GOT3 (cell line): ENCODE measurements at regions not wholly inside any gene's neighbourhood (a gene's known extent, or its start where the extent isn't known, plus 50 kb on each side); places are given as distances from the start of the nearest gene placed in this dataset.
"Not testable (repeated sequence)": the region's sequence is repeated elsewhere in the genome, so short reads cannot be mapped to it uniquely, and the experiment has no call there.

Experiments
- DNase-seq: peaks from one replicate; lab custom pipeline; 2025; ENCODE audit warnings: mixed read lengths; lab: John Stamatoyannopoulos, UW

GRCh38 chr5:163878490-163878889, 373.1 kb downstream of the MAT2B start:
- DNase-seq: no peak

- no peak for DNase-seq
Observed at GRCh38 chr5:163880302-163880701, 374.9 kb downstream of the MAT2B start.

- no peak for DNase-seq
Observed at GRCh38 chr5:163885117-163885516, 379.7 kb downstream of the MAT2B start.

- no peak for DNase-seq
Observed at GRCh38 chr5:163887854-163888253, 382.4 kb downstream of the MAT2B start.

- no peak for DNase-seq
Observed at GRCh38 chr5:163888366-163888765, 382.9 kb downstream of the MAT2B start.

GRCh38 chr5:163889369-163889768, 383.9 kb downstream of the MAT2B start:
- DNase-seq: no peak

GRCh38 chr5:163890261-163890660, 384.8 kb downstream of the MAT2B start:
- DNase-seq: no peak

GRCh38 chr5:163893281-163893680, 387.9 kb downstream of the MAT2B start:
- DNase-seq: no peak

GRCh38 chr5:163894645-163895044, 389.2 kb downstream of the MAT2B start:
- DNase-seq: no peak

GRCh38 chr5:163898873-163899272, 393.5 kb downstream of the MAT2B start:
- DNase-seq: no peak

- DNase-seq: not testable (repeated sequence)
Observed at GRCh38 chr5:163907783-163908182, 402.4 kb downstream of the MAT2B start.

GRCh38 chr5:163908253-163908652, 402.8 kb downstream of the MAT2B start:
- no peak for DNase-seq

- no peak for DNase-seq
Observed at GRCh38 chr5:163910226-163910625, 404.8 kb downstream of the MAT2B start.

- no peak for DNase-seq
Observed at GRCh38 chr5:163912046-163912445, 406.6 kb downstream of the MAT2B start.

GRCh38 chr5:163913548-163913947, 408.1 kb downstream of the MAT2B start:
- no peak for DNase-seq

- DNase-seq: no peak
Observed at GRCh38 chr5:163914910-163915309, 409.5 kb downstream of the MAT2B start.

GRCh38 chr5:163915481-163915961, 410.1 kb downstream of the MAT2B start:
- DNase-seq: no peak

GRCh38 chr5:163916376-163916775, 411.0 kb downstream of the MAT2B start:
- DNase-seq: no peak

GRCh38 chr5:163916861-163917260, 411.4 kb downstream of the MAT2B start:
- DNase-seq: no peak

- DNase-seq: no peak
Observed at GRCh38 chr5:163917747-163918146, 412.3 kb downstream of the MAT2B start.

GRCh38 chr5:163934990-163935389, 429.6 kb downstream of the MAT2B start:
- not testable (repeated sequence) for DNase-seq

GRCh38 chr5:163938595-163938994, 433.2 kb downstream of the MAT2B start:
- DNase-seq: no peak

GRCh38 chr5:163941079-163941478, 435.7 kb downstream of the MAT2B start:
- DNase-seq: no peak

GRCh38 chr5:163943546-163943945, 438.1 kb downstream of the MAT2B start:
- DNase-seq: no peak

GRCh38 chr5:163944738-163945137, 439.3 kb downstream of the MAT2B start:
- no peak for DNase-seq
